GM12891 (cell line): ENCODE measurements at regions not wholly inside any gene's neighbourhood (a gene's known extent, or its start where the extent isn't known, plus 50 kb on each side); places are given as distances from the start of the nearest gene placed in this dataset.
"Not testable (repeated sequence)": the region's sequence is repeated elsewhere in the genome, so short reads cannot be mapped to it uniquely, and the experiment has no call there.

Source experiments
- POLR2A ChIP-seq: IDR thresholded peaks from 2 replicates; pipeline ENCODE4 v1.6.1; 2011; ENCODE audit warnings: low read depth, low read length, control low read depth
- POLR2AphosphoS5 ChIP-seq: IDR thresholded peaks from 2 replicates; pipeline ENCODE4 v1.6.1; 2011; ENCODE audit warnings: low read depth, low read length, control low read depth
- POU2F2 ChIP-seq: IDR thresholded peaks from 2 replicates; pipeline ENCODE4 v1.6.1; 2011; ENCODE audit warnings: low read depth, mild to moderate bottlenecking, control low read depth, low read length, moderate library complexity
- TAF1 ChIP-seq: IDR thresholded peaks from 2 replicates; pipeline ENCODE4 v1.6.1; 2011; ENCODE audit warnings: low read depth, low read length, control low read depth

- TF ChIP-seq POLR2AphosphoS5, POLR2A, TAF1, POU2F2: not testable (repeated sequence)
These were observed 376.9 kb upstream of the FRG1 start for GRCh38 chr4:189563751-189564150.
